Endometrial microvascular endothelial cells (primary cell): ENCODE measurements at regions not wholly inside any gene's neighbourhood (a gene's known extent, or its start where the extent isn't known, plus 50 kb on each side); places are given as distances from the start of the nearest gene placed in this dataset.

Experiments
- in situ Hi-C: cut with HindIII; loops from 2 replicates; pipeline ENCODE4 v1.10.0; 2017; ENCODE audit warnings: low sequenced_read_pairs, low pct_unique_long_range_greater_than_20kb; ENCODE audit errors: inconsistent ontology term

DNA sequence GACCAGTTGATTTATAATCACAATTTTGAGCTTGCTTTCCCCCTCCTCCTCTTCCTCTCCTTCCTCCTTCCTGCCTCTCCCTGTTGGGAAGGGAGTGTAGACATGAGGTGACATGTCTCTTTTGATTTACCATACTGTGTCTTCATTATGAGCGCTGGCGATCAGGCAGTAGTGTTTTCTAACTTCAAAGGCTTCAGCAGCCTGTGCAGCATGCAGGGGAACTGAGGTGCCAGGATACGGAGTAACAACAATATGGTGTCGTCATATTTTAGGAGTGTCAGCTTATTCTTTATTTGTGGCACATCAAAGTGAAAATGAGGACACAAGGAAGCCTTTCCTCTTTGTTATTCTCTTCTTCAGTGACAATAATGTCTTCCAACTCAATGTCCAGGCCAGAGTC lies 864.2 kb downstream of the SLC4A3 start:
- in situ Hi-C loops = no loop called here

DNA sequence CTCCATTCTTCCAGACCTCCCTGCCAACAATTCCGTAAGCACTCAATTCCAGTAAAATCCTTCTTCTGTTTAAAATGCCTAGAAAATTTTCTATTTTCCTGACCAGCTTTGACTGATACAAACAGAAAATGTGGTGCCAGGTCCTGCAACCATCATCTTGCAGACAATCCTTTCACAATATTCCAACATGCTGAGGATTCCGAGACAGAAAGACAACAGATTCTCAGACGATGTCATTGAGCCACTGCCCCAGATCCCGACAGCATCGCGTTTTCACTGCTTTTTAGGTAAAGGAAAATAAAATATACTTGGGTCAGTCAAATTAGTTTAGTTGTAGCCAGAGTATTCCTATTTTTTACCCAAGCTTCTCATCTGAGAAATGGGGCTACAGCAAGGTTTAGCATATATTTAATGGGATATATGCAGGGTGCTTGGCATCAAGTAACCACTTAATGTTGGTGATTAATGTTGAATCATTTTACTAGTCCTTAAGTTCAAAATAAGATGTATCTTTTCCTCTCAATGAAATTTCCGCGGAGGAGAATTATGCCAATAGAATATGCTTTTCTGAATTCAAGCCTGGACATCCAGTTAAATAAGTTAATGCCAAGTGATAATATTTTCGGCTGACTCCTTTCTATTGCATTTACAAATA lies 866.6 kb downstream of the SLC4A3 start:
- in situ Hi-C loops = no loop called here

DNA sequence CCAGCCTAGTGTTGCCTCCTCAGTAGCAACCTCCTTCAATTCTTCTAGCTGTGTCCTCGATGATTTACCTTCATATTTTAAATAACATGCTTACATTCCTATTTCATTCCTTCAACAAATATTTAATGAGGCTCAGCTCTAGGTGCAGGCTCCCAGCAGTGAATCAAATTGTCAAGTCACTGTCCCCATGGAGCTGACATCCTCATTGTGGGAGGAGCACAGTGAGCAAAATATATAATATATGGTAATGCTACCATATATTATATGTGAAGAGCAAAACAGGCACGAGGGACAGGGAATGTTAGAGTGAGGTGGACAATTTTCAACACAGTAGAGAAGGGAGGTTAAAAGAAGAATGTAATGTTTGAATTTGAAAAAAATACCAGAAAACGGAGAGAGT lies 869.1 kb downstream of the SLC4A3 start:
- in situ Hi-C loops = no loop called here

DNA sequence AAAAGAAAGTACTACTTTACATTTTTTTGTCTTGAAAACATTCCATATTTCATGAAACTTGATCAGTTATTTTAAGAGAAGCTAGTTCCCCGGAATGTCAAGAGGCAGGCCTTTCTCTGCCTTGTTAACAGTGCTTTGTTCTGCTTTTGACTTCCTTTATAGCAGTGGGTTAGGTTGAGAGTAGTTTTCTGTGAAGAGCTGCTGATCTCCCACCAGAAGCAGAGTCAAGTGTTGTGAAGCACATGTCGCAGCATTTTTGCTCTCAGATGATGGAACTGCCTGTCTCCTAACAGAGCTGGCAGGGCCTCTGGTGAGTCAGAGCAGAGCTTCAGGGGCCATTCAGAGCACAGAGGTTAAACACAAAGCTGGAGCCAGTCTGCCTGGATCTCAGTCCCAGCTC lies 871.8 kb downstream of the SLC4A3 start:
- in situ Hi-C loops = no loop called here

DNA sequence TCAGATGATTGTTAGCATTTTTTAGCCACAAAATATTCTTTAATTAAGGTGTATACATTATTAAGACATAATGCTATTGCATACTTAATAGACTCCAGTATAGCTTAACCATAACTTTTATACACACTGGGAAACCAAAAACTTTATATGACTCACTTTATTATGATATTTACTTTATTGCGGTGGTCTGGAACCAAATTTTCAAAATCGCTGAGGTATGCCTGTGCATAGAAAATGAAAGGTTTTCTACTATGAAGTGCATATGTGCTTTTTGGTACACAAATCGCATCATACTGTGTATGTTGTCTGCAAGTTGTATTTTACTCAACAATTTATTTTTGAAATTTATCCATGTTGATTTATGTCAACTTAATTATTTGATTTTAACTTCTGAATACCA lies 875.1 kb downstream of the SLC4A3 start:
- in situ Hi-C loops = no loop called here

DNA sequence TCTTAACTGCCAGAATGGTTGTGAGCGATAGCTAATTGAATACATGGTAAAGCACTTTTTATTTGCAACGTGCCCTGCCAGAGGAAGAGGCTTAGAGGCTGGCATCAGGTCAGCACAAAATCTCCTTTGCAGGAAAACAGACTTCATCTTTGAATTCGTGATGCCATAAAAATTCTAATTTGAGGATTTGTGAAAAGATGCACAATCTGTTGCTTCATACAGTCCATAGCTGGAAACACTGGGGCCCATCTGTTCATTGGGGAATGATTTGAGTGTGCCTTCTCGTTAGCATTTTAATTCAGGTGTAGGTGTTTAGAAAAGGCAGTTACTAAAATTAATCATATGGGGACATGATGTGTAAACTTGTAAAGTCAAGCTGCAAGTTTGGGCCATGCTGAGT lies 876.0 kb downstream of the SLC4A3 start:
- in situ Hi-C loops = no loop called here

DNA sequence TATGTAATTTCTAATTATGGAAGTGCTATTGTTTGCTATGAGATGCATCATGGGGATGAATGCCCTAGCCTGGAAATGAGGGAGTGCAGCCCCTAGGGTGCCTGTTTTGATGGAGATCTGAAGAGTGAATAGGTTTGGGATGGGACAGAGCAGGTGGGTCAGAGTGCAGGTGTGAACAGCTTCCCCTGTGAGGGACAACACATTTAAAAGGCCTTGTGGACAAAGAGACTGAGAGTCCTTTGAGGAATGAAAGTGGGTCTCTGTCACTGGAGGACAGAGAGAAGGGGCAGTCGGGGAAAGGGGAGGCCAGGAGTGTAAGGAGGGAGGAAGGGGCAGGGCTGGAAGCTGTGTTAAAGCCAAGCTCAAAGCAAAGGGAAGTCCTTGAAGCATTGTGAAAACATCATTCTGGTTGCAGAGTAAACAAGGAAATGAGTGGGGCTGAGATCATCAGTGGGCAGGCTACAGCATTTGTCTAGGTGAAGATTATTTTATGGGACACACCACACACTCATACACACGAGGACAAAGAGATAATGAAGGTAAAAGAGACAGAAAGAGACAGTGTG lies 877.6 kb downstream of the SLC4A3 start:
- in situ Hi-C loops = no loop called here

DNA sequence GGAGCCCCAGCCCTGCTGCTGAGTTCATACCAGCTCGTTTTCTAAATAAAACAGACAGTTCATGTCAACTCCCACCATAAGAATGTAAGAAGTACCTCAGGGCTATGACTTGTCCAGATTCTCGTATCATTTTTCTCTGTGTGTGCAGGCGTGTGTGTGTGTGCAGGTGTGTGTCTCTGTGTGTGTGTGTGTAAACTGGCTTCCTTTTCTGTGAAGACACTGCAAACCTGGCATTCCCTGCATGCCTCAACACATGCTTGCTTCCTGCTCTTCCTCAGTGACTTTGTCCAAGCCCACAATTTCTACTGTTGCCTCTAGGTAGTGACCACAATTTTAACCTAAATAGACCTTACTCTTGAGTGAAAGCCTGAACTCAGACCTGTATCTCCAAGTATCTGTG lies 879.0 kb downstream of the SLC4A3 start:
- in situ Hi-C loops = no loop called here

DNA sequence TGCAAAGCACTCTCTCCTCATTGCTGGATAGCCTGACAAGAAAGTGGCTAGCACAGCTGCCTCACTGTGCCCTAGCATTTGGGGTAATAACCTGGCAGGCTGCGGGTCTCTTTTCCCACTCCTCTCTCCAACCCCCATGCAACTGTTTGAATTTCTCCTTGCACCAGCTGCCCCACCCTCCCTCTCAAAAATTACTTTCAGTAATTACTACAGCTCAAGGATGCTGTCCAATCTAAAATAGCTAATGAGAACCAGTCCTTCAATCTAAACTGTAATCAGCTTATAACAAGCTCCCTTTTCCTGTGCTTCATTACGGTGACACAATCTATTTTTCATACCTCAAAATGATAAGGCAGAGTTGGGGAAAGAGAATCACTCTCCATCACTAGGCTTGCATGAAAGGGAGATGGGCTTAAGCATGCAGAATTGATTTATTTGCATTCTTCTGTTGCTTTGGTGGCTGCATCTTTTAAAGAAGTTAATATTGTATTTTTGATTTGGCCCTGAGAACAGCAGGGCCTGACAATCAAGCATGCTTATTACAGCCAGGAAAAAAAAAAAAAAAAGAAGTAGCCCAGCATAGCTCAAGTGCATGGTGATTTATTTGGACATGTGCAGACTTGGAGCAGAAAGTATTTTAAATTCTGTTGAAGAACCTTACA lies 881.8 kb downstream of the SLC4A3 start:
- in situ Hi-C loops = no loop called here

DNA sequence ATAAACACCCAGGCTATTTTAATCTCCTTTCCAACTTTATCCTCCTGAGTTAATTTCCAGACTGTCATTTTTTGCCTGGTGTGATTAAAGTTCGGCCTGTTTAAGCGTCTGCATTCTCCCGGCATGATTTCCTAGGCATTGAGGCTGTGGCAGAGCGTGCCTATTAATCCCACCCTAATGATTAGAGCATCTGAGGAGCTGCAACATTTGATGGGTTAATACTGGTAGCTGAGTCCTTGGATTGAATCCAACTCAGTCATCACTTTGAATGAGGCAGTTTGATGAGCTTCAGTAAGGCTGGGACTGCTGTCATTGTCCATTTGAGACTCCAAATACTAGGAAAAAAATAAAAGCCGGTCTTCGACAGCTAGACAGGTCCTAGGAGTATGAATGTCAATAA lies 882.5 kb downstream of the SLC4A3 start:
- in situ Hi-C loops = no loop called here

DNA sequence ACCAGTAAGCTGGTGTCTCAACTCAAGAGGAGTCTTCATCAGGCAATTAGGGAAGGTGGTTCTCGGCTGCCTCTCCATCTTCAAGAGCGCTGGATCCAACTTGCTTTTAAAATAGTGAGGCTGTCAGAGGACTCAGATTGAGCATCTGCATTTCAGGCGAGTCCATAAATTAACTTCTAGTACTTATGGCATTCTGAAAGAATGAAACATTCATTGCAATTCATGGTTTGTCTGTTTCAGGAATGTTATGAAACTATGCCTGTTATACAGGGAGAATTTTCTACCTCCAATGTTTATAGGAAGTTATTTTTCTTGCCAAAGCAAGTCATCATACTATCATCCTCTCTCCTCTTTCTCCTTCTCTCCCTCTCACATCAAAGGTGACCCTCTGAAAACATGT lies 883.2 kb downstream of the SLC4A3 start:
- in situ Hi-C loops = no loop called here

DNA sequence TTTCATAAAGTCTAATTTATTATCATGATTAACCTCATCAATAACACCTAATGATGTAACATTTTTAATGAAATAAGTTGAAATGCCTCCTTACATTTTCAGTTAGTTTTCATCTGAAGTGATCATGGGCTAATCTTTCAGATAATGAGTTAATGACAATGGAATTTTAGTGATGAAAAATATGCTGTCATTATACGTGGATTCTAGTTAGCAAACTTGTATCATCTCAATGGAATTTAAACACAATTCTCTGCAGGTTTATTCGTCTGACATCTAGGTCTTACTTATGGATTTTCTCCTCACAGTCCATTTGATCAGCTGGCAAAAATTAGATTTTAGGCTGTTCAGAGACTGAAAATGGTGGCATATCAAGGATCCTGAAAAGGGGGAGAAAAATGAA lies 885.0 kb downstream of the SLC4A3 start:
- in situ Hi-C loops = no loop called here

DNA sequence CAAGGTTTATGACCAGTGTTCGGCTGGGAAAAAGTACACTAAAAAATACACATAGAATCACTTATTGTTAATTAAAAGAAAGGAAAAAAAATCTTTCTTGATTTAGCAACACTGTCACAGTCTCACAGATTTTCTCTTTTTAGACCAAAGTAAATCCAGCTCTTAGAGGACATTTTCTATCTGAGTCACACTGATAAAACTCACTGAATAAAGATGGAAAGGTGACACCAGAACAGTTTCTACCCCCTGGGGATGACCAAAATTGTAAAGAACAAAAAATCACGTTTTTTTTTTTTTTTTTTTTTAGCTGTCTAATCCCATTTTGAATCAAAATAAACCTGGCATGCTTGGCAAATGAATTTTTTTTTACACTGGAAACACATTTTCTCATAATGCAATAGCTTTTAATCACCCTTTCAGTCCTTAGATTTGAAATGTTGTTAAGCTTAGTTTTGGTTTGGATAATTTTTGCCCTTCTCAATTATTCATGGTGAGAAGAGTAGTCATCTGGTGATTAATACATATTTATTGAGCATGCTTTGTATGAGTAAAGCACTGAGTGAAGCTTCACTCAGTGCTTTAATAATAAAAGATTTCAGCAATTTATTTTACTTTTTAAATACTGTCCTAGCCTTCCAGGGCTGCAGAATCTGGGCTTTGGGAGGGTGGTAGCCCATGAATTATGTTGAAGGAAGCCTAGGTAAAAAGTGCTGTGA lies 886.3 kb downstream of the SLC4A3 start:
- in situ Hi-C loops = no loop called here

DNA sequence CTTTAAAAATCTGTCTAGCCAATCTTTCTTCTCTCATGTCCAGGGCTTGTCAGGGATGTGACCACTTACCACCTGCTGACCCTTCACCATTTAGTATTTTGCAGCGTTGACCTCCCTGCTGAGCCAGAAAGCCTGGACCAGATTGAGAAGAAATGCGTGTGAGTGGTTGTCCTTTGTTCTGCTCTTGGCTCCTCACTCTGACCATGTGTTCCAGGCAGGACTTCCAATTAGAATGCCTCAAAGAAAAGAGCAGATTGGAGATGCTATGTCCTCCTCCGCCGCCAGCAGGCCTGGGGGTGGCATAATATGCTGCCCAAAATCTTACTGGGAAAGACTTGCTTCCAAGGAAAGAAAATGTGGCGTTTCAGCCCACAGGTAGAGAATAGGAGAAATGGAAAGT lies 894.1 kb downstream of the SLC4A3 start:
- in situ Hi-C loops = no loop called here

DNA sequence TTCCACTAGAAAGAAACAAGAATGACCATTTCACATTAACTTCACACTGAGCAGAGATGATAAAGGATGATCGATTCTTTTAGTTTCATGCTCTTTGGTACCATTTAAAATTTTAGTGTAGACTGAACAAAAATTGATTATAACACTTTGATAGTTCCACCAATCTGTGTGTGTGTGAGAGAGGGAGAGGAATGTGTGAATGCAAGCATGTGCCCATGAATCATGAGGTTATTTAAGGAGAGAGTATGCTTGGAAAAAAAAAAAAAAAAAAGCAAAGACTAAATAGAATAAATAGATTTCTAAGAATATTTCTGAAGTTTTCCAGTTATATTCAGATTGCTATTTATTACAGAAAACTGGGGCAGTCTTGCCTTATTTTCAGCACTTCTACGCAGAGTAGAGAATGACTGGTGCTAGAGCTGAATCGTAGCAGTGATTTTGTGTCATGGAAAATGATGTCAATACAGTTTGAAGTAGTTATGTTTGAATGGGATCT lies 900.8 kb downstream of the SLC4A3 start:
- in situ Hi-C loops = no loop called here

DNA sequence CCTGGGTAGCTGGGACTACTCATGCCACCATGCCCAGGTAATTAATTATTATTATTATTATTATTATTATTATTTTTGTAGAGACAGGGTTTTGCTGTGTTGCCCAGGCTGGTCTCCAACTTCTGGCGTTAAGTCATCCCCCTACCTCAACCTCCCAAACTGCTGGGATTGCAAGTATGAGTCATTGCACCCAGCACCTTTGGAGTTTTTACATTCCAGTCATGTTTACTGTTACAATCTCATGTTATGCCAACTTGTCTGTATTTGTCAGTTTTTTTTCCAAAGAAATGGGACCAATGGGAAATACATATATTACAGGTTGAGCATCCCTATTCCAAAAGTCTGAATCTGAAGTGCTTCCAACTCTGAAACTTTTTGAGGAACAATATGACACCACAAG lies 903.8 kb downstream of the SLC4A3 start:
- in situ Hi-C loops = no loop called here

DNA sequence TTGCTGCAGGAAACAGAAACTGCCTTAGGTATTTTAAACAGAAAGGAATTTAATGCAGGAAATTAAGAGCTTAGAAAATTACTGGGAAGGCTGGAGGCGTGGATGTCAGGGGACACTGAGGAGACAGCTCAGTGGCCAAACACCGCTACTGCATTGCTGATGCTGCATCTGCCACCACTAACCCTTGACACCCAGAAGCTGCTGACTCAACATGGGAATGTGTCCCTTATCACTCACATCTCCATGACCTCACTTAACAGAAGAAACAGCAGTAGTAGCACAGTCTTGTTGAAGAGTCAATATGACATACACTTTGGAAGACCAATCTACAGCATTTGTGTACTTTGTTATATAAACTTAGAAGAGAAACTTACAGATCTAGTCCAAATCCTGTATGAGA lies 906.1 kb downstream of the SLC4A3 start:
- in situ Hi-C loops = no loop called here

DNA sequence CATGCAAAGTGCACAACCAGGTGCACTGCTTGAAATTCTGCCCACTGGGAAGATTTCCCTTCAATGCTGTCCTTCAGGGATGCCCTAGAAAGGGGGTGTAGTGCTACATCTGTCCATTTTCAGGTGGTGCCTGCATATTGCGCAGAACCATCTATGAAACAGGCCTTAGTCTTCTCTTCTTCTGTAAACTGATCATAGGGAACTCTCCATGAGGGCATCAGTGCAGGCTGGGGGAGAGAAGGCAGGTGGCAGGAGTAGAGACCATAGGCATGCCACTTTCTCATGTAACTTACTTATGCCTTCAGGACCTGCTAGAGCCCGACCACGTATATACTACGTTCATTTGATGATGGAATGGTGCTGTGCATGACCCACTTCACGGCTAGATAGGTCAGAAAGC lies 912.1 kb downstream of the SLC4A3 start:
- in situ Hi-C loops = no loop called here

DNA sequence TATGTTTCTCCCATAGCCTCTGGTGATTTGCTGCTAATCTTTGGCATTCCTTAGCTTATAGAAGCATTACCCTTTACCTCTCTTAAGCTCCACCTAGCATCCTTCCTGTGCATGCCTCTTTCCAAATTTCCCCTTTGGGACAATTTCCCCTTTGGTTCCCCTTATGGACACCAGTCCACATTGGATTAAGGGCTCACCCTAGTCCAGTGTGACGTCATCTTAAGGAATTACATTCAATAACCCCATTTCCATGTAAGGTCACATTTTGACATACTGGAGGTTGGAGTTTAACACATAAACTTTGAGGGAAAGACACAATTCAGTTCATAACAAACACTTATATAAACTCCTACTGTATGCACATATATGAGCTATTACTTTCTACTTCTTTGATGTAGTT lies 916.6 kb downstream of the SLC4A3 start:
- in situ Hi-C loops = no loop called here
